ENCODE measurements at regions not wholly inside any gene's neighbourhood (a gene's known extent, or its start where the extent isn't known, plus 50 kb on each side); places are given as distances from the start of the nearest gene placed in this dataset.

DNA sequence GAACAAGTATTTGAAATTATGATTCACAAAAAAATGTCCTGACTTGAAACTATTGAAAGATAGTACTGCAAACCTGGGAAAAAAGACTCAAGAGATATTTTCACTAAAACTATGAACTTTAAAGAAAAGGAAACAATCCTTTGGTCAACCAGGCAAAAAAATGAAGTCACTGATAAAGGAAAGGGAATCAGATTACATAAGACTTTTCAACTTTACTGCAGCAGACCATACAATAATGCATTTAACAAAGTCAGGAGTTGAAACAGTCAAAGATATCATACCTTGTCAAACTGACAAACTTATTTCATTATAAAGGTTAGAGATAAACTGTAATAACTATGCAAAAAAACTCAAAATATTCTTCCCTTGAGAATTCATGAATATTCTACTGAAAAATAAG lies 361.6 kb downstream of the DLEU7 start:
- TF ChIP-seq, protein P1, sequence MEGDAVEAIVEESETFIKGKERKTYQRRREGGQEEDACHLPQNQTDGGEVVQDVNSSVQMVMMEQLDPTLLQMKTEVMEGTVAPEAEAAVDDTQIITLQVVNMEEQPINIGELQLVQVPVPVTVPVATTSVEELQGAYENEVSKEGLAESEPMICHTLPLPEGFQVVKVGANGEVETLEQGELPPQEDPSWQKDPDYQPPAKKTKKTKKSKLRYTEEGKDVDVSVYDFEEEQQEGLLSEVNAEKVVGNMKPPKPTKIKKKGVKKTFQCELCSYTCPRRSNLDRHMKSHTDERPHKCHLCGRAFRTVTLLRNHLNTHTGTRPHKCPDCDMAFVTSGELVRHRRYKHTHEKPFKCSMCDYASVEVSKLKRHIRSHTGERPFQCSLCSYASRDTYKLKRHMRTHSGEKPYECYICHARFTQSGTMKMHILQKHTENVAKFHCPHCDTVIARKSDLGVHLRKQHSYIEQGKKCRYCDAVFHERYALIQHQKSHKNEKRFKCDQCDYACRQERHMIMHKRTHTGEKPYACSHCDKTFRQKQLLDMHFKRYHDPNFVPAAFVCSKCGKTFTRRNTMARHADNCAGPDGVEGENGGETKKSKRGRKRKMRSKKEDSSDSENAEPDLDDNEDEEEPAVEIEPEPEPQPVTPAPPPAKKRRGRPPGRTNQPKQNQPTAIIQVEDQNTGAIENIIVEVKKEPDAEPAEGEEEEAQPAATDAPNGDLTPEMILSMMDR (IDR thresholded peaks at IDR 0.05; ENCODE audit: insufficient read depth, low read depth, low read length), result no peak
- TF ChIP-seq EZH2 (IDR thresholded peaks at IDR 0.05; ENCODE audit: insufficient read depth, low read length), result no peak

Measured in astrocyte (in vitro differentiated cells and primary cell).